ENCODE measurements at regions not wholly inside any gene's neighbourhood (a gene's known extent, or its start where the extent isn't known, plus 50 kb on each side); places are given as distances from the start of the nearest gene placed in this dataset.
"Not testable (repeated sequence)": the region's sequence is repeated elsewhere in the genome, so short reads cannot be mapped to it uniquely, and the experiment has no call there.

DNA sequence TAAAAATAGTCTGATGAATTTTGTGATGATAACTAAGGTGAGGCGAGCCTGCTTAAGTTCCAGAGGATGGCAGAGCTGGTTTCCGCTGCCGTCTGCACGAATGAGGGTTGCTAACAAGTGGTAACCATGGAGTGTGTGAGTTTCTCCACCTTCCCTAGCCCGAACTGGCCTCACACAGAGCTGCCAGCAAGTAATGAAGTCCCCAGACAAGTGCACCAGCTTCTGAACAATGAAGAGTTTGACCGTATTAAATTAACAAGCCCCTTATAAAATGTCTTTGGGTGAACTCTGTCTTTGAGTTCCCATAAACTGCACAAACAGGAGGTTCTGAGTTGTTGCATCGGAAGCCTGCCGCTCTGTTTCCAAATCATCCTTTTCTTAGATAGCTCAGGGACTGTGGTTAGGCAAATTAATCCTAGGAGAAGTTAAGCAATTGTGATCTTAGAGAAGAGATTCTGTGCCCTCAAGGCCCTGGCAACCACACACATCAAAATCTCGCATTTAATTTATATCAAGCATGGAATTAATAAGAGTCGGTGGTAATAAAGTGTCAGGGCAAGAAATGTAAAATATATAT lies 274.1 kb upstream of the DAAM1 start:
- H3K4me3 ChIP-seq (replicated peaks in 1 of 2; ENCODE audit: low read depth in 2 of 2, low read length in 2 of 2) = no peak overlapping the region
- no peak for DNase-seq (ENCODE audit: low read depth in 2 of 2)
- TF ChIP-seq, protein P1, sequence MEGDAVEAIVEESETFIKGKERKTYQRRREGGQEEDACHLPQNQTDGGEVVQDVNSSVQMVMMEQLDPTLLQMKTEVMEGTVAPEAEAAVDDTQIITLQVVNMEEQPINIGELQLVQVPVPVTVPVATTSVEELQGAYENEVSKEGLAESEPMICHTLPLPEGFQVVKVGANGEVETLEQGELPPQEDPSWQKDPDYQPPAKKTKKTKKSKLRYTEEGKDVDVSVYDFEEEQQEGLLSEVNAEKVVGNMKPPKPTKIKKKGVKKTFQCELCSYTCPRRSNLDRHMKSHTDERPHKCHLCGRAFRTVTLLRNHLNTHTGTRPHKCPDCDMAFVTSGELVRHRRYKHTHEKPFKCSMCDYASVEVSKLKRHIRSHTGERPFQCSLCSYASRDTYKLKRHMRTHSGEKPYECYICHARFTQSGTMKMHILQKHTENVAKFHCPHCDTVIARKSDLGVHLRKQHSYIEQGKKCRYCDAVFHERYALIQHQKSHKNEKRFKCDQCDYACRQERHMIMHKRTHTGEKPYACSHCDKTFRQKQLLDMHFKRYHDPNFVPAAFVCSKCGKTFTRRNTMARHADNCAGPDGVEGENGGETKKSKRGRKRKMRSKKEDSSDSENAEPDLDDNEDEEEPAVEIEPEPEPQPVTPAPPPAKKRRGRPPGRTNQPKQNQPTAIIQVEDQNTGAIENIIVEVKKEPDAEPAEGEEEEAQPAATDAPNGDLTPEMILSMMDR (IDR thresholded peaks at IDR 0.05; ENCODE audit: low read depth, low read length) = no peak

- TF ChIP-seq, protein P1 (IDR thresholded peaks at IDR 0.05; ENCODE audit: low read depth, low read length) = no peak
- DNase-seq (ENCODE audit: low read depth in 2 of 2) = no peak
Observed at GRCh38 chr14:58915646-58916045, 272.8 kb upstream of the DAAM1 start.

DNA sequence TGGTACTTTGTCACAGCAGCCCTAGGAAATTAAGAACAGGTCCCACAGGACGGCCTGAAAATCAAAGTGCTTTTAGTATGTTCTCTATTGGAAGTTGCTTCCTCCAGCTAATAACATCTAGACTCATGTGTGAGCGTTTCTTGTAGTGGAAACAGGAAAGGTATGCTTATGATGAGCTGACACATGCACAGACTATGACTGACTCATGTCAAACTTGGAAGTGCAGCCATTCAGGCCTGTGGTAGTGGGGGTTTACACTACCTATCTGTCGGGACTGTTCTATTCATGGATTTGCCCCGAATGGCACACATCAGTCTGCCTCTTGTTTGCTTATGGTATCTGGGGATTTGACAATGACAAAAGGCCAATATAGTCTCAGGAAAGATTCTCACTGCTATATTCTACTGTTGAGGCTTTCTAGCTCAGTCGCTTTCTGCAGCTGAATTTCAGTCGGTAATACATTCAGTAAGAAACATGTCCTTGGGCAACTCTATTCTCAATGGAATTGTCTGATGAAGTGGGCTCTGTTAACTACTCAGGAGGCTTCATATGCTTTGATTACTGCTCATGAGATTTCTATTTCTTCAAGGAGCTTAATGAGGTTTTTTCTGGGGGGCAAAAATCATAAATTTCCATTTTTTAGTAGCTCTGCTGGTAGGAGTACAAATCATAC lies 270.3 kb upstream of the DAAM1 start:
- DNase-seq (ENCODE audit: low read depth in 2 of 2) = peak in 1 of 2 donors; percentile 67
- TF ChIP-seq, protein P1 (IDR thresholded peaks at IDR 0.05; ENCODE audit: low read depth, low read length) = no peak
- H3K4me3 ChIP-seq (replicated peaks in 1 of 2; ENCODE audit: low read depth in 2 of 2, low read length in 2 of 2) = no peak overlapping the region

More at GRCh38 chr14:58915646-58916045, 272.8 kb upstream of the DAAM1 start:
- no peak overlapping the region for H3K4me3 ChIP-seq (replicated peaks in 1 of 2; ENCODE audit: low read depth in 2 of 2, low read length in 2 of 2)

DNA sequence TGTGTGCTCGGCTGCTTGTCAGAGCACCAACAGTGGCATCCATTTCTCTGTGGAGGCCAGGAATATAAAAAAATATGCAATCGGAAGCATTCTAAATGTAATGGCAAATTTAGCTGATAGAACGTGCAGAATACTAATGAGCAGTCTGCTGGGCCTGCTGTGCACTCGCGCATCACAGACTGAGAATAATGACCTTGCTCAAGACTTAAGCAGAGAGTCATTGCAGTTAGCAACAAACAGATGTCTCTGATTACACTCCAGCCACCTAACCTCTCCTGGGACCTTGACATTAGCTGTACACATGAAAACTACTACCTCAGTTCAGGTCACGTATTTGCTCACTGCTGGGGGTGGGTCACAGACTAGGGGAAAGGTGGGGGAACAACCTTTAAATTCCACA lies 269.2 kb upstream of the DAAM1 start:
- TF ChIP-seq, protein P1 (IDR thresholded peaks at IDR 0.05; ENCODE audit: low read depth, low read length) = no peak
- H3K4me3 ChIP-seq (replicated peaks in 1 of 2; ENCODE audit: low read depth in 2 of 2, low read length in 2 of 2) = no peak overlapping the region
- no peak for DNase-seq (ENCODE audit: low read depth in 2 of 2)

DNA sequence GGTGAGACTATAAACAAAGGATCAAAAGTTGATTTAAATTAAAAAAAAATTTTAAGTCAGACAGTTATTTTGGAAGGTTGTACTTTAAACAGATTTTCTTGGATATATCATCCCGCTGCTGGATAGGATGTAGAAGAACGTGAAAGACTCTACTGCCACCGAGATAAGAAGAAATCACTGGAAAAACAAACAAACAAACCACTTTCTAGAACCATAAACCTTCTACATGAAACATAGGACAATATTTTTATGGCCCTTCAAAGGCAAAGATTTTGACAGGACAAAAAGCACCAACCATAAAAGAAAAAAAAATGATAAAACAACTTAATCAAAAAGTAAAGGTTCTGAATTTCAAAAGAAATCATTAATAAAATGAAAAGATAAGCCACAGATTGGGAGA lies 268.2 kb upstream of the DAAM1 start:
- H3K4me3 ChIP-seq (replicated peaks in 1 of 2; ENCODE audit: low read depth in 2 of 2, low read length in 2 of 2) = no peak overlapping the region
- DNase-seq (ENCODE audit: low read depth in 2 of 2) = no peak
- TF ChIP-seq, protein P1 (IDR thresholded peaks at IDR 0.05; ENCODE audit: low read depth, low read length) = no peak

DNA sequence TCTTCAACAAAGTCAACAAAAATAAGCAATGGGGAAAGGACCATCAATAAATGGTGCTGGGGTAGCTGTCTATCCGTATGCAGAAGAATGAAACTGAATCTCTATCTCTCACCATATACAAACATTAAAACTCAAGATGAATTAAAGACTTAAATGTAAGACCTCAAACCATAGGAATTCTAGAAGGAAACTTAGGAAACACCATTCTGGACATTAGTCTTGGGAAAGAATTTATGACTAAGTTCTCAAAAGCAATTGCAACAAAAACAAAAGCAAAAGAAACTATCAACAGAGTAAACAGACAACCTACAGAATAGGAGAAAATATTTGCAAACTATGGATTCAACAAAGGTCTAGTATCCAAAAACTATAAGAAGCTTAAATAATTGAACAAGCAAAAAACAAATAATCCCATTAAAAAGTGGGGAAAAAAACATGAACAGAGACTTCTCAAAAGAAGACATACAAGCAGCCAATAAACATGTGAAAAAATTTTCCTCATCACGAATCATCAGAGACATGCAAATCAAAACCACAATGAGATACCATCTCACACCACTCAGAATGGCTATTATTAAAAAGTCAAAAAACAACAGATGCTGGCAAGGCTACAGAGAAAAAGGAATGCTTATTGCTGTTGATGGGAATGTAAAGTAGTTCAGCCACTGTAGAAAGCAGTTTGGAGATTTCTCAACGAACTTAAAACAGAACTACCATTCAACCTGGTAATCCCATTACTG lies 266.1 kb upstream of the DAAM1 start:
- peak in 1 of 2 donors; percentile 56 for DNase-seq (ENCODE audit: low read depth in 2 of 2)
- not testable (repeated sequence) for H3K4me3 ChIP-seq (replicated peaks in 1 of 2; ENCODE audit: low read depth in 2 of 2, low read length in 2 of 2)

- TF ChIP-seq, protein P1 (IDR thresholded peaks at IDR 0.05; ENCODE audit: low read depth, low read length) = no peak
- no peak for DNase-seq (ENCODE audit: low read depth in 2 of 2)
- H3K4me3 ChIP-seq (replicated peaks in 1 of 2; ENCODE audit: low read depth in 2 of 2, low read length in 2 of 2) = no peak overlapping the region
Observed at GRCh38 chr14:58923751-58924405, 264.6 kb upstream of the DAAM1 start.

Measured in cardiac fibroblast (primary cell).